GM12873 (cell line): ENCODE measurements at regions not wholly inside any gene's neighbourhood (a gene's known extent, or its start where the extent isn't known, plus 50 kb on each side); places are given as distances from the start of the nearest gene placed in this dataset.

Source experiments
- CTCF ChIP-seq: IDR thresholded peaks from 2 replicates; pipeline ENCODE4 v1.5.1; 2012; ENCODE audit warnings: low read depth, mild to moderate bottlenecking, moderate library complexity, low read length, control low read depth; ENCODE audit not compliant: insufficient read depth; ENCODE audit errors: missing control alignments

- no peak for TF ChIP-seq CTCF
These were observed 461.7 kb upstream of the CADM1 start for GRCh38 chr11:115965767-115966504.

GRCh38 chr11:115964091-115964490 lies 459.9 kb upstream of the CADM1 start:
- TF ChIP-seq CTCF, result no peak

DNA sequence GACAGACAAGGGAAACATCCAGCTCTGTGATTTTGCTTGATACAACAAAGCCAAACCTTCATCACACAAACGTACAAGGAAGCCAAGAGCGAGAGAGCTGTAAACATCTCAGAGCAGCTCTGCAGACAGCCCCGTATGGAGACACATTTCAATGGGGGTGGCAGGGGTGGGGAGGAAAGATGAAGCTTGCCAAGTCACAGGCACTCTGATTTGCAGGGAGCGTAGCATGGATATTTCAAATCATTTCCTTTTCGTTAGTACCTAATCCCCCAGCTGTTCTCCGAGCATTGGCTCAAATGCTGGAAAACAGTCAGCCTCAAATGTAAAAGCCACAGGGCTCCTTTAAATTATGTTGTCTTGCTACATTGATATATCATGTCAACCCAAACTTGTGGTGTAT lies 458.9 kb upstream of the CADM1 start:
- no peak for TF ChIP-seq CTCF

DNA sequence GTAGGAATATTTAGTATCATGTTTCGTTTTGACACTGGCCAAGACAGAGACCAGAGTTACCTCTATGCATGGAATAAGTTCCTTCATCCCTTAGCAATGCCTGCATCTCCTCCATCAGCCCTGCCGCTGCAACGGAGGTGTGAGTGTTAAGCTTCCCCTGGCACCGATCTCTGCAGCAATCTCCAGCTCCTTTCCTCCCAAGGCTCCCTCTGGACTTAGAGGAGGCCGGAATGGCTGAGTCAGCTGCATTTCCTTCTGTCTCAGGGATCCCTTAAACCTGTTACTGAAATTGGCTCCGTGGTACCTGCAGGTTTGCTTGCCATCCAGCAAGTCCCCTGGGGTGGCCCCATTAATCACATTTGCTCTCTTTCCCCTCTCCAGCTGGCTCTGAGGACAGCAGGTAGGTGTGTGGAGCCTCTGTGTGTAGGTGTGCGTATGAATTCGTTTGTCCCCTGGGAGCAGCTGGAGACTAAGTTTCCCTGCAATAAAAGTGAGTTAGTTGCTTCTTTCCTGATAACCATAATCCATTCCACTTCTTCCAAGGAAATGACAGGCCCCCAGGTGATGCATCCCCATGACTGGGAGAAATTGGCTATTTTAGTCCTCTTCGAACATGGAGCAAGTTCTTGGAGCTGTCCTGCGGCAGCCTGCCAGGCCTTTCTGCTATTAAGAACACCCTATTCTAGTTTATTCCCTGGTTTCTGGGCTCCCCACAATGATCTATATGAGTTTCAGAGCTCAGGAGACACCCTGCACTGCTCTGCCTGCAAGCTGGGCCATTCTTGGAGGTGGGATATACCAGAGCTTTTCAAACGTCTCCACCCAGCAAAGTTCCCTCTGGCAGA lies 457.2 kb upstream of the CADM1 start:
- TF ChIP-seq CTCF, result no peak

GRCh38 chr11:115959081-115959486 lies 454.9 kb upstream of the CADM1 start:
- no peak for TF ChIP-seq CTCF

DNA sequence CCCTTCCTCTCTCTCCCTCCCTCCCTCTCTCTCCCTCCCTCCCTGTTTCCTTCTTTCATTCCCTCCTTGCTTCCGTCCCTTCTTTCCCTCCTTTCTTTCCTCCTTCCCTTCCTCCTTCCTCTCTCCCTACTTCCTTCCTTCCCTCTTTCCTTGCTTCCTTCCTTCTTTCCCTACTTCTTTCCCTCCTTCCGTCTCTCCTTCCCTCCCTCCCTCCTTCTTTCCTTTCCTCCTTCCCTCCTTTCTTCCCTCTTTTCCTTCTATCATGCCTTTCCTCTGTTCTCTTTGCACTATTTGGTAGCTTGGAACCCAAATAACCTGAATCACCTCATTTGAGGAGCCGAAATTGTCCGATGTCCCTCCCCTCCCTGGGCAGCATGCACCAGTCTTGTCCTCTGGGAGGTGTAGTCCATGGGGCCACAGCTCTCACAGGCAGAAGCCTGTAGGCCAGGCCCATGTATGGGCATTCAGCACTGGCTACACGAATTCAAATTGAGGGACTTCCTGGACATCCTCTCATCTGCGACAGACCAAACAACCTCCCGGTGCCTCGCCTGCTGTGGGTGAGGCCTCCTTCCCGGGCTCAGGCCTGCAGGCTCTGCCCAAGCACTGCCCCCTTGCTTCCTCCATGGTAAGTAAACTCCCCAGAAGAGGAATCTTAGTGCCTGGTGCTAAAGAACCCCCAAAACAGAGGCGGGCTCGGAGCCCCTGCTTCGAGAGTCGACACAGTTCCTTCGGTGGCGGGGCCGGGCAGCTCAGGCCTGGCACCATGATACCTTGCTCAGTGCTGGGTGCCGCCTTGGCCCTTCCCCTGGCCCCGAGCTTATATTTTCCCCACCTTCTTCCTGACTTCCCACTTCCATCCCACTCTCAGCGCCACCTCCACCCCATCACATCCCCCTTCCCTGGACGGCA lies 454.1 kb upstream of the CADM1 start:
- TF ChIP-seq CTCF, result no peak

GRCh38 chr11:115955803-115956202 lies 451.6 kb upstream of the CADM1 start:
- no peak for TF ChIP-seq CTCF
